Islet precursor cell (in vitro differentiated cells): ENCODE measurements at regions not wholly inside any gene's neighbourhood (a gene's known extent, or its start where the extent isn't known, plus 50 kb on each side); places are given as distances from the start of the nearest gene placed in this dataset.
A peak's percentile ranks its signal among the peaks of the same experiment; 100 is the strongest.
"Not testable (repeated sequence)": the region's sequence is repeated elsewhere in the genome, so short reads cannot be mapped to it uniquely, and the experiment has no call there.

ENCODE experiments used
- DNase-seq: peaks from one replicate; pipeline ENCODE4 v3.0.0-alpha.2; 2018

DNA sequence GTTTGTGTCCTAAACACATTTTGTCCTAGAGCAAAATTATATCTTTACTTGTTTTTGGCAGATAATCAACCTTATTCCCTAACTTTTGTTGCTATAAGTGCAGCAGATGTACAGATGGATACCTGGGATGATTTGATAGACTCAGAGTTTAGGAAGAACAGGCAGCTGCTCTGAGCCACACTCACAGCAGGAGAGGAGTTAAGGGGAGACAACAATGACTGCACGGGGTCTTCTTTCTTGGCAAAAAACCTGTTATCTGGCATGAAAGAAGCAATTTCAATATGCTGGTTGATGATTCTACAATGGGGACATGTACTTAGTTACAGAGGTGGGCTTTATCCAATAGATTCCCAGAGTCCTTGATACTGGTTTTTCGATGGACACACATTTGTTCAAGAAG, 258.9 kb upstream of the PCDH9 start:
- no peak for DNase-seq

- no peak for DNase-seq
These were observed 251.3 kb upstream of the PCDH9 start for GRCh38 chr13:67481445-67481844.

- DNase-seq = no peak
These were observed 244.0 kb upstream of the PCDH9 start for GRCh38 chr13:67474115-67474514.

- no peak for DNase-seq
These were observed 239.5 kb upstream of the PCDH9 start for GRCh38 chr13:67469623-67470022.

DNA sequence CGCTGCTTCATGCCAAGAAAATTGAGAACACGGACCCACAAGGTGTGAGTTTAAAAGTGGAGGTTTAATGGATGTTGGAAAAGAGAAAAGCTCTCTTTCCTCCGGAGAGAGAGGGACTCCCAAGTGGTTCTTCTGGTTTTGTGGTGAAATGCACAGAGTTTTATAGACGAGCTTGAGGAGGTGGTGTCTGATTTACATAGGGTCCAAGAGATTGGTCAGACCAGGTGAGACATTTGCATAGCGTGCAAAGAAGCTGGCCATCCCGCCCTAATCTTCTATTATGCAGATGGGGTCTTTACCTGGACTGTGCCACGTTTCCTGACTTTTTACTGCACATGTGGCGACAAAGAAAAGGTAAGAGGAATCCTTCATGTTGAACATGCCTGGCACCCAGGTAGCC, 236.4 kb upstream of the PCDH9 start:
- no peak for DNase-seq

GRCh38 chr13:67464154-67464553, 234.0 kb upstream of the PCDH9 start:
- no peak for DNase-seq

DNA sequence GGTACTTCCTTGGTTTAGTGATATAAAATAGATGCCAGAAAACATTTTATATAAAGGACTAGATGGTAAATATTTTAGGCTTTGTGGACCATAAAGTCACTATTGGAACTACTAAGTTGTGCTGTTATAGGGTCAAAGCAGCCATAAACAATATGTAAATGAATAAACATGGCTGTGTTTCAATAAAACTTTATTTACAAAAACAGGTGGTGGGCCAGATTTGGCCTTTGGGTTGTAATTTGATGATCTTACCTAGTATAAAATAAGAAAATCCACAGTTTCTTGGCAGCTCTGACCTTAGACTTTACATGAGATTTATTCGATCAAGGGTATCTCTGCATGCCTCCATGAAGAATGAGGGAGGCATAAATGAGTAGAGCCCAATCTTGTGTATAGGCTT, 232.0 kb upstream of the PCDH9 start:
- no peak for DNase-seq

DNA sequence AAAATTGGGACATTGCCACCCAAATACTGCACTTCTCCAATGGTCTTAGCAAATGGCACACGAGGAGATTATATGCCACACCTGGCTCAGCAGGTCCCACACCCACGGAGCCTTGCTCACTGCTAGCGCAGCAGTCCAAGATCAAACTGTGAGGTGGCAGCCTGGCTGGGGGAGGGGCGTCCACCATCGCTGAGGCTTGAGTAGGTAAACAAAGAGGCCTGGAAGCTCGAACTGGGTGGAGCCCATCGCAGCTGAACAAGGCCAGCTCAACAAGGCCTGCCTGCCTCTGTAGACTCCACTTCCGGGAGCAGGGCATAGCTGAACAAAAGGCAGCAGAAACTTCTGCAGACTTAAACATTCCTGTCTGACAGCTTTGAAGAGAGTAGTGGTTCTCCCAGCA, 222.4 kb upstream of the PCDH9 start:
- not testable (repeated sequence) for DNase-seq

DNA sequence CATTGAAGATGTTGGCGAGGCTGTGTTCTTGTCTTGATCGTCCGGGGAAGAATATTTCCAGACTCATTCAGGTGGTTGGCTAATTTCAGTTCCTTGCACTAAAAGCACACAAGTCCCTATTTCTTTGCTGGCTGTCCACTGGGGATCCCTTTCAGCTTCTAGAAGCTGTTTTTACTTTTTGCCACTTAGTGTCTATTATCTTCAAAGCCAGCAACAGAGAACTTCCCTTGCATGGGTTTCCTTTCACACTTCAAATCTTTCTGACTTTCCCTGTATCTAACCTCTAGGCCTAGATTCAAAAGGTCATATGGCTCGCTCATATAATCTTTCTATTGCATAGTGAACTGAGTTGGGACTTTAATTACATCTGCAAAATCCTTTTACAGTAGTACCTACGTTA, 215.3 kb upstream of the PCDH9 start:
- no peak for DNase-seq

DNA sequence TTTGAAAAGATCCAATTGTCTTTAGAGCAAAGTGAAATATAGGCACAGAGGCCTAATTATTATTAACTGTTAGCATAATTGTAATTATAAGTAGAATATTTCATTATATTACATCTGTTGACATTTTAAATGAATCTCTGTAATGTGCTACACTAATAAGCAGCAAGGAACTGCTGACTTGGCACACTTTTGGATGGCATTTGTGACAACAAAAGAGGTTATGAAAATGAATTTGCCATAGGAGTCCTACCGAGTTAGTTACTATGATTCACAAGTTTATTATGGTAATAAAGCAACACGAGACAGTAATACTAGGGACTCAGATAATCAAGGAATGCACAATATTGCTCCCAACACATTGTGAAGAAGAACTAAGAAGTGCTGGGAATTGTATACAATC, 213.8 kb upstream of the PCDH9 start:
- DNase-seq = no peak

GRCh38 chr13:67440236-67440975, 210.3 kb upstream of the PCDH9 start:
- DNase-seq = no peak

- no peak for DNase-seq
These were observed 209.2 kb upstream of the PCDH9 start for GRCh38 chr13:67439365-67439764.

- no peak for DNase-seq
These were observed 208.3 kb upstream of the PCDH9 start for GRCh38 chr13:67438465-67438864.

- no peak for DNase-seq
These were observed 207.1 kb upstream of the PCDH9 start for GRCh38 chr13:67437244-67437643.

GRCh38 chr13:67421475-67421874, 191.3 kb upstream of the PCDH9 start:
- no peak for DNase-seq

DNA sequence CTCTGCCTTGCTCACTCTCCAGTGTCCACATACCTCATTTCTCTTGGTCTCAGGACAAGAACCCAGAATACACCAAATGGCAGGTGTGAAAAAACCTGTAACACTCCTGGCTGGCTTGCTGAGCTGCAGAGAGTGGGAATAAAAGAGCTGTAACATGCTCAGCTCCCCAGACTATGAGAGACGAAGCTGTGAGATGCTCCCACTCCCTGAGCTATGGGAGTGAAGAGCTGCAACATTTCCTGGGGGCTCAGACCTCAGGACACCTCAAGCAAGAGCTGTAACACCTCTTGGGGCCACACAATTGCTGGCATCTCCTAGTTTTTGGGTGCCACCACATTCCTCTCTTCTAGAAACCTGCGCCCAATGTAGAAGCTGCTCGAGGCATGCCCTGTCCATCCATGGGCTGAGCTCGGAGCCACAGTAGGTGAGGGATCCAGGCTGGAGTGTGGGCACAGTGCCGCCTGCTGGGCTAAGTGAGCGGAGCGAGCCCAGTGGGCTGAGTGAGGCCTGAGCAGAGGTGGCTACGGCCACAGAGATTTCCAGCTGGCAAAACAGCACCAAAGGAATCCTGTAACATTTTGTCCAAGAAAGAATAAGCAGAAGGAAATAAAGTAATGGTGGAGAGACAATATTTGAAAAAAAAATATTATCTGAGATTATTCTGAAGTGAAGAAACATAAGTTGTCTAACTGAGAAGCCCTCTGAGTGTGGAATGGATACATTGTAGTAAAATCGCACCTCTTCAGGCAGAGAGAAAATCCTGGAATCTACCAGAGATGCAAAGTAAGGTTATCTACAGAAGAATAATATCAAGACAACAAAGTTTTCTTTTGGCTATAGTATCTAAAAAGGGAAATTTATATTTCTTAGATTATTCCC, 186.2 kb upstream of the PCDH9 start:
- DNase-seq = peak; percentile 83

DNA sequence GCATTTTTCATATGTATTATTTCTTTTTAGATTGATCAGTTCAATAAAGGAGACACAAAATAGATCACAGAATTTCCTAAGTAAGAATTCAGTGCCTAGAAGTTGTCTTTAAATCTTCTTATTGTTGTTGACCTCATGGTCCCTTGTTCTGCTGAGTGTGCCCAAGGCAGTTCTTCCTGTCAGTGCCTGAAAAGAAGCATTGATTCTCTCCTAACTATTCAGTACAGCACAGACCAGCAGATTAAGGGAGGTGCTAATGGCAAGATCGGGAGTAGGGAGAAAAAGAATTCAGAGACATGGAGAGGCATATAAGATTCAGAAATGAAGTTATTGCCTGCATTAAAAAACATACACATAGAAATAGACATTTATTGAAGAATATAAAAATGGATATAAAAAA, 180.5 kb upstream of the PCDH9 start:
- DNase-seq = no peak

GRCh38 chr13:67408798-67409197, 178.7 kb upstream of the PCDH9 start:
- DNase-seq = no peak

DNA sequence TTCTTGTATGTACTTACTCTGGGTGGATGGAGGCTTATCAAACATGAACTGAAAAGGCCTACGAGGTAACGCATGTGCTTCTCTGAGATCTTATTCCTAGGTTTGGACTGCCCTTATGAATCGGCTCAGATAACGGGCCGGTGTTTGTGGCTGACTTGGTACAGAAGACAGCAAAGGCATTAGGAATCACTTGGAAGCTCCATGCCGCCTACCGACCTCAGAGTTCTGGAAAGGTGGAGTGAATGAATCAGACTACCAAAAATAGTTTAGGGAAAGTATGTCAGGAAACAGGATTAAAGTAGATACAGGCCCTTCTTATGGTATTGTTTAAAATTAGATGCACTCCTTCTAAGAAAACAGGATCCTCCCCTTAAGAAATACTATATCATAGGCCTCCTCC, 172.4 kb upstream of the PCDH9 start:
- no peak for DNase-seq

DNA sequence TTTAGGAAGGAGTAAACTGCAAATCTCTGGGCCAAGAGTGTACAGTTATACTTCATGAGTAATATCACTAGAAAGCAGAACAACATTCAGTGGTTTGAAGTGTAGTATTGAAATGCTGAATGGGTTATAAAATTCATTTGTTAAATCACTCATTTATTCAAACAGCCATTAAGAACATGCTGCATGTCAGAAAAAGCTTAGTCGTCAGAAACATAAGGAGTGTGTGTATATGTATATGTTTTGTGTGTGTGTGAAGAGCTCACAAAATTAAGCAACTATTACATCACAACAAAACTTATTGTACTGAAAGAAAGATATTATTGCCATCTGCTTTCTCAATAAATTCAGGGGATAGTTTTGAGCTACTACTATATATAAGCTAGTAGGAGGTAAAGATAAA, 165.4 kb upstream of the PCDH9 start:
- no peak for DNase-seq

DNA sequence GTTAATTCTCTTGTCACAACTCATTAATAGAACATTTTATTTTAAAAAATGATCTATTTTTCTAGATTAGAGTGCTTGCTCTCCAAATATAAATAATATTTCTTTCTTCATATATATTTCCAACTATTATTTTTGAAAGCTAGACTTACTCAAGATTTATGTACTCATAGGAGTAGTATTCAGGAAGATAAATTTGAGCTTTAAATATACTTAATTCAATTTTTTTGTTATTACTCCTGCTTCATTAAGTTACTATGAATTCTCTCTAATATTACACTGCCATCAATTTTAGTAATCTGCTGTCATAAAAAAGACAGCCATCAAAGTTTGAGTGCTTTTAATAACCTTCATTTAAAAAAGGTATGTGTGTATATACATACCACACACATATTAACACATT, 161.9 kb upstream of the PCDH9 start:
- DNase-seq = no peak

DNA sequence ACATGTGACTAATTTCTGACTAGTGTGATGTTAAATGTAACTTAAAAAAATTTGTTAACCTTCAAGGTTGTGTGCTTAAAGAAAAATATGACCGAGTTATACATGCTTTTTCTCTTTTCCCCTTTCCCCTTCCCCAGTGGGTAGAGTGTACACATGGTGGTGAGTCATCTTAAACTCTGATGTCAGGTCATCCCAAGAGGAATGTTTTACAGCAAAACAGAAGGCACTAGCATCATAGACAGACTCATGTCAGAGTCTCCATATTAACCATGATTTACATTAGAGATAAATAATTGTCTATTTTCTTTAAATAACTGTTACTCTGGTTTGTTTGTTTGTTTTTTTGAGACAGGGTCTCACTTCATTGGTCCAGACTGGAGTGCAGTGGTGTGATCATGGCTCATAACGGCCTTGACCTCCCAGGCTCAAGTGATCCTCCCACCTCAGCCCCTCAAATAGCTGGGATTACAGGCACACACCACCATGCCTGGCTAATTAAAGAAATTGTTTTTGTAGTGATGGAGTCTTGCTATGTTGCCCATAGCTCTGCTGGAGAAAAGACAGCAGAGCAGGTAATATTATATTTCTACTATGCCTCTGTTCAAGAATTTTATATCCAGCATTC, 160.4 kb upstream of the PCDH9 start:
- DNase-seq = no peak

GRCh38 chr13:67389171-67389570, 159.0 kb upstream of the PCDH9 start:
- no peak for DNase-seq
